ENCODE measurements at regions not wholly inside any gene's neighbourhood (a gene's known extent, or its start where the extent isn't known, plus 50 kb on each side); places are given as distances from the start of the nearest gene placed in this dataset.
"Not testable (repeated sequence)": the region's sequence is repeated elsewhere in the genome, so short reads cannot be mapped to it uniquely, and the experiment has no call there.

- H3K27ac ChIP-seq: no peak overlapping the region
- TF ChIP-seq POLR2AphosphoS5 (IDR thresholded peaks at IDR 0.05) (no peak), EP300 (IDR thresholded peaks at IDR 0.05) (no peak), POLR2A (IDR thresholded peaks at IDR 0.05) (no peak), CTCF (IDR thresholded peaks at IDR 0.05) (no peak)
- no peak overlapping the region for H3K4me3 ChIP-seq
- peaks cover 0 to 40% (median 15%) of the 10 kb centered on the region in 4 donors for H3K9me3 ChIP-seq
- DNase-seq: no peak
- H3K4me1 ChIP-seq: no peaks in the 10 kb centered on the region
- 79 to 90% (median 84%) methylated on average over 6 of the region's 6 CpGs for WGBS, 5 donors
- intact Hi-C loops (cut with DNase I; ENCODE audit: low total_unique reads): no loop called here
- no peaks in the 10 kb centered on the region for H3K27me3 ChIP-seq
- no peaks in the 10 kb centered on the region for H3K36me3 ChIP-seq
Observed at GRCh38 chr17:54452666-54453348, 447.8 kb upstream of the TOM1L1 start.

GRCh38 chr17:54455251-54455868 lies 445.3 kb upstream of the TOM1L1 start:
- H3K9me3 ChIP-seq: peaks cover 0 to 40% (median 15%) of the 10 kb centered on the region in 4 donors
- DNase-seq: no peak
- WGBS, 5 donors: 46 to 66% (median 61%) methylated on average over 2 of the region's 2 CpGs
- H3K27me3 ChIP-seq: no peaks in the 10 kb centered on the region
- H3K36me3 ChIP-seq: no peaks in the 10 kb centered on the region
- intact Hi-C loops (cut with DNase I; ENCODE audit: low total_unique reads): no loop called here
- no peaks in the 10 kb centered on the region for H3K4me1 ChIP-seq
- no peak overlapping the region for H3K4me3 ChIP-seq
- TF ChIP-seq EP300 (IDR thresholded peaks at IDR 0.05): no peak
- H3K27ac ChIP-seq: no peak overlapping the region

GRCh38 chr17:54465443-54465842 lies 435.2 kb upstream of the TOM1L1 start:
- 44 to 57% (median 54%) methylated on average over 2 to 3 of the region's 3 CpGs for WGBS, 5 donors
- DNase-seq; intact Hi-C loops (cut with DNase I; ENCODE audit: low total_unique reads): not testable (repeated sequence)

GRCh38 chr17:54466875-54467274 lies 433.8 kb upstream of the TOM1L1 start:
- H3K9me3 ChIP-seq: peaks cover 0 to 9% (median 0%) of the 10 kb centered on the region in 4 donors
- TF ChIP-seq CTCF (IDR thresholded peaks at IDR 0.05): no peak
- no peak for TF ChIP-seq EP300 (IDR thresholded peaks at IDR 0.05)
- no peak for TF ChIP-seq POLR2AphosphoS5 (IDR thresholded peaks at IDR 0.05)
- no peak for TF ChIP-seq POLR2A (IDR thresholded peaks at IDR 0.05)
- no peak for DNase-seq

More at GRCh38 chr17:54465443-54465842, 435.2 kb upstream of the TOM1L1 start:
- not testable (repeated sequence) for H3K4me1 ChIP-seq, H3K27me3 ChIP-seq, H3K9me3 ChIP-seq, H3K4me3 ChIP-seq, H3K27ac ChIP-seq, H3K36me3 ChIP-seq

GRCh38 chr17:54482843-54483242 lies 417.8 kb upstream of the TOM1L1 start:
- no peaks in the 10 kb centered on the region for H3K4me1 ChIP-seq
- H3K27ac ChIP-seq: no peak overlapping the region
- H3K27me3 ChIP-seq: no peaks in the 10 kb centered on the region
- no peak for DNase-seq
- H3K4me3 ChIP-seq: no peak overlapping the region
- no peak for TF ChIP-seq CTCF (IDR thresholded peaks at IDR 0.05)
- no peak for TF ChIP-seq POLR2AphosphoS5 (IDR thresholded peaks at IDR 0.05)
- no peak for TF ChIP-seq POLR2A (IDR thresholded peaks at IDR 0.05)
- no peak for TF ChIP-seq EP300 (IDR thresholded peaks at IDR 0.05)
- no peaks in the 10 kb centered on the region for H3K36me3 ChIP-seq
- H3K9me3 ChIP-seq: no peaks in the 10 kb centered on the region
- intact Hi-C loops (cut with DNase I; ENCODE audit: low total_unique reads): no loop called here
- 79 to 81% (median 81%) methylated on average over 6 of the region's 6 CpGs for WGBS, 5 donors

More at GRCh38 chr17:54466875-54467274, 433.8 kb upstream of the TOM1L1 start:
- Histone ChIP-seq H3K27ac (no peak overlapping the region), H3K36me3 (no peaks in the 10 kb centered on the region), H3K4me3 (no peak overlapping the region), H3K4me1 (no peaks in the 10 kb centered on the region), H3K27me3 (no peaks in the 10 kb centered on the region)
- intact Hi-C loops (cut with DNase I; ENCODE audit: low total_unique reads): no loop called here
- 61 to 83% (median 72%) methylated on average over 1 of the region's 1 CpG for WGBS, 5 donors

Measured in stomach (tissue), 8 donors.